ENCODE measurements at regions not wholly inside any gene's neighbourhood (a gene's known extent, or its start where the extent isn't known, plus 50 kb on each side); places are given as distances from the start of the nearest gene placed in this dataset.

- no peak for TF ChIP-seq CTCF (IDR thresholded peaks at IDR 0.05; ENCODE audit: low read depth, low read length, missing input control)
- no peak for TF ChIP-seq SP1 (IDR thresholded peaks at IDR 0.05)
- TF ChIP-seq, protein P1, sequence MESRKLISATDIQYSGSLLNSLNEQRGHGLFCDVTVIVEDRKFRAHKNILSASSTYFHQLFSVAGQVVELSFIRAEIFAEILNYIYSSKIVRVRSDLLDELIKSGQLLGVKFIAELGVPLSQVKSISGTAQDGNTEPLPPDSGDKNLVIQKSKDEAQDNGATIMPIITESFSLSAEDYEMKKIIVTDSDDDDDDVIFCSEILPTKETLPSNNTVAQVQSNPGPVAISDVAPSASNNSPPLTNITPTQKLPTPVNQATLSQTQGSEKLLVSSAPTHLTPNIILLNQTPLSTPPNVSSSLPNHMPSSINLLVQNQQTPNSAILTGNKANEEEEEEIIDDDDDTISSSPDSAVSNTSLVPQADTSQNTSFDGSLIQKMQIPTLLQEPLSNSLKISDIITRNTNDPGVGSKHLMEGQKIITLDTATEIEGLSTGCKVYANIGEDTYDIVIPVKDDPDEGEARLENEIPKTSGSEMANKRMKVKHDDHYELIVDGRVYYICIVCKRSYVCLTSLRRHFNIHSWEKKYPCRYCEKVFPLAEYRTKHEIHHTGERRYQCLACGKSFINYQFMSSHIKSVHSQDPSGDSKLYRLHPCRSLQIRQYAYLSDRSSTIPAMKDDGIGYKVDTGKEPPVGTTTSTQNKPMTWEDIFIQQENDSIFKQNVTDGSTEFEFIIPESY (IDR thresholded peaks at IDR 0.05) = no peak
Observed at GRCh38 chr1:229973297-229973612, 93.8 kb upstream of the GALNT2 start.

All from liver (tissue), 3 donors.